ENCODE measurements at regions not wholly inside any gene's neighbourhood (a gene's known extent, or its start where the extent isn't known, plus 50 kb on each side); places are given as distances from the start of the nearest gene placed in this dataset.

- no peak for TF ChIP-seq CTCF (IDR thresholded peaks at IDR 0.05)
- TF ChIP-seq SIN3A (IDR thresholded peaks at IDR 0.05; ENCODE audit: borderline replicate concordance, insufficient read depth, low read depth, low read length): no peak
- TF ChIP-seq POLR2AphosphoS5 (IDR thresholded peaks at IDR 0.05; ENCODE audit: low read depth, low read length): no peak
These were observed 174.6 kb downstream of the PRR32 start for GRCh38 chrX:126994032-126994600.
